ENCODE measurements at regions not wholly inside any gene's neighbourhood (a gene's known extent, or its start where the extent isn't known, plus 50 kb on each side); places are given as distances from the start of the nearest gene placed in this dataset.
"Not testable (repeated sequence)": the region's sequence is repeated elsewhere in the genome, so short reads cannot be mapped to it uniquely, and the experiment has no call there.

DNA sequence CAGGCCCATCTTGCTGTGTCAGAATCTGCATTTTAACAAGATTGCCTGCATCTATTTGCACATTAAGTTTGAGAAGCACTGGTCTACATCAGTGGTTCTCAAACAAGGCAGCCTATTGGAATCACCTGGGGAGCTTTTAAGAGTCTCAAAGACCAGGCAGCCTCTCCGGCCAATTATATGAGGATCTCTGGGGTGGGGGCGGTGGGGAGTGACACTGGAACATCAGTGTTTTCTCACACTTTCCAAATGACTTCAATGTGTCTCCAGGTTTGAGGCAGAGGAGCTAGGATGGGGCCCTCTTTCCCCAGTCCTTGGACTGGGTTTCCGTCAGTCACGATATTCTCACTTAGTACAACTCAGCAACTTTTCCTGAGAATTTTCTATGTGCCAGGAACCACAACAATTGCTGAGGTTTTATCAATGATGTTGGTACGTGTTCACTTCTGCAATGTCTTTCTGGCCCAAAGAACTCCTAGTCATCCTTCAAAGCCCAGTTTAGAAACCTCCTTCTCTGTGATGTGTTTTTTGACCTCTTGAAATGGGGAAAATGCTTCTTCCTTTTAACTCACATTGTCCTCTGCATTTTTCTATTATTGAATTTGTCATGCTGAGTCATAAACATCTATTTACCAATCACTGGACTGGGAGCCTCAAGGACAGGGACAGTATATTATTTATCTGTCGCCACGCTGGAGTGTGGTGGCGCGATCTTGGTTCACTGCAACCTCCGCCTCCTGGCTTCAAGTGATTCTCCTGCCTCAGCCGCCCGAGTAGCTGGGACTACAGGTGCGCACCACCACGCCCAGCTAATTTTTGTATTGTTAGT lies 130.9 kb downstream of the MYCN start:
- DNase-seq, result no peak

DNA sequence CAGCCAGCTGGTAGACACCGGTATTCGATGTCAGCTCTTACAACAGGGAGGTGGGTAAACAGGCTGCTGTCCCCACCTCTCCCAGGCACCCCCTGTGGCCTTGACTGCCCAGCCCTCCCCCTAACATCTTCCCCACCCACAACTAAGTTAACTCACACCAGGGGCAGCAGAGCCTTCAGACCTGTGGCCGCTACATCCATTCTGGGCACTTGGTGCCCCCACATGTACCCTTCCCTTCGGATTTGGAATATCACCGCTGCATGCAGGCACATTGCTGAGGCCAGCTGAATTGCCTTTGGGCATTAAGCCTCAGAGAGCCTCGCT lies 130.3 kb downstream of the MYCN start:
- DNase-seq, result no peak

DNA sequence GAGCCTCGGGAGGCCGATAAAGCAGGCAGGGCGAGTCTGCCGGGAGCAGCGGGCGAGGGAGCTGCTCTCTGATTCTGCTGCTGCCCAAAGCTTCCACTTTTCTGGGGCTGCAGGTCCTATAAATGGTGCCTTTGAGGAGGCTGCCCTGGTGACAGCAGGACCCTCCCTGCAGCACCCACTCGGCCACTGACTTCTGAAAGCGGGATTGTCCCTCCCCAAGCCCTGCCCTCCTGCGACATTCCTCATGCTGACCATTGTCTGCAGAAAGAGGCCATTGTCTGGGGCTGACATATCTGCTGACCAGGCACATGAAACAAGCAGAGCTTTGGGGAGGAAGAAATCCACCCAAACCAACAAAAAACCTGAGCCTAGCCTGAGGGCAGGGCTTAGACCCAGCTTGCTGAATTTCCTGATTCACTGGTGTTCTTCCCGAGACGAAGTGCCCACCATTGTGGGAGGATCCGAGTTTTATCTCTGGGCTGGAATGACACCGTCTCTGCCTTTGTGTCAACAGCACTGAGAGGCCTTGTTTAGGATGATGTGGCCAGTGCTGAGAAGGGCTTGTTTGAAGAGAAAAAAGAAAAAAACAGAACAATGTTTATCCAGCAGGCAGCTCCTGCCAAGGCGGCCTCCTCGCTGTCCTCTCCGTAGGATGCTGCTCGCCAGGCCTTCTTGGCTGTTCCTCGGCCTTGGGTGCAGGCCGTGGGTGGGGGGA lies 129.7 kb downstream of the MYCN start:
- no peak for DNase-seq

DNA sequence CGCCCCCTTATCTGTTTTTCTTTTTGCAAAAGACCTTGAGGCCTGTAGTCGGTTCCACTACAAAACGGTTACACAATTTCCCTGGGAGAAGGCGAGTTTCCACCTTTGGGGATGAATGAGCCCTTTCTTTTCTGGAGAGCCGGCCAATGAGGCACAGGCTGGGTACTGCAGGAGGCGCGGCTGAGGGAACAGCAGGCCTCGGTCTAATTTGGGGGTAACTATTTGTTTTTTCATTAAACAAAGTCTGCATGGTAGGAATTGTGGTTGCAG lies 129.2 kb downstream of the MYCN start:
- DNase-seq, result no peak

DNA sequence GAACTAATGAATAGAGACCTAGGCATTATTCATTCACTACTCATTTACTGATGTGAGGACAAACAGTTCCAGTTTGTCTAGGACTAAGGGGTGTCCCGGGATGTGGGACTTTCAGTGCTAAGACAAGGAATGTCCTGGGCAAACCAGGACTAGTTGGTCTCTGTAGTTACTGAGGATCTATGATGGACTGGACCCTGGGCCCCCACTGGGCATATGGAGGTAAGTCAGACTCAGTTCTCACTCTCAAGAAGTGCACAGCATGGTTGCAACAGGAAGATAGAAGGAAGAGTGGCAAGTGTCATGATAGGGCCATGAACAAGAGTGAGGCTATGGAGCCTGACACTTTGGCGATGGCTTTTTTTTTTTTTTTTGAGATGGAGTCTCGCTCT lies 128.2 kb downstream of the MYCN start:
- DNase-seq, result no peak

DNA sequence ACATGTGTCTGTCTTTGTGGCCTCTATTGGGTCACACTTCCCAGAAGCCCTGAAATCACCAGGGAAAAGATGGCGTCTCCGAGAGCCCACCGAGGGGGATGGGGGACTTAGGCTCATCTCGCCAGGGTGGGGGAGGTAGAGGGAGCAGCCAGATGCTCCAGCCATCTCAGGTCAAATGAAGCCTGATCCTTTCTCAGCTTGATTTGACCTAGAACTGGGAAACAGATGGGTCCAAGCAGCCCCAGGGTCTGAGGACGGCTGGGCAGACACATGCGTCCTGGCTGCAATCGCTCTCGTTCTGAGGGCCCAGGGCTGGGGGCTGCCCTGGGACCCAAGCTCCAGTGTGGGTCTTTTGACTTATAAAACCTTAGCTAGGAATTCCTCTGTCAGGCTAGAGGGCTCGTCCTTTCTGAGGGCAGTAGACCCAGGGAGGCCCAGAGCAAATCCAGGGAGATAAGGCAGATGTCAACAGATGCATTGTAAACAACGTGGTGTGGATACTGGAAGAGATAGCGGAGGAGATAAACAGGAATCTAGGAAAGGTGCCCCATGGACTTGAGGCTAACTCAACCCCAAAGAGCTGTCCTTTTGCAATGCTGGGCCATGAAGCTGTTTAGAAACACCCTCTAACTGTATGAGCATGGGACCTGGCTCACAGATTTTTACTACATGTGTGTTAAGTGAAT lies 127.7 kb downstream of the MYCN start:
- no peak for DNase-seq

DNA sequence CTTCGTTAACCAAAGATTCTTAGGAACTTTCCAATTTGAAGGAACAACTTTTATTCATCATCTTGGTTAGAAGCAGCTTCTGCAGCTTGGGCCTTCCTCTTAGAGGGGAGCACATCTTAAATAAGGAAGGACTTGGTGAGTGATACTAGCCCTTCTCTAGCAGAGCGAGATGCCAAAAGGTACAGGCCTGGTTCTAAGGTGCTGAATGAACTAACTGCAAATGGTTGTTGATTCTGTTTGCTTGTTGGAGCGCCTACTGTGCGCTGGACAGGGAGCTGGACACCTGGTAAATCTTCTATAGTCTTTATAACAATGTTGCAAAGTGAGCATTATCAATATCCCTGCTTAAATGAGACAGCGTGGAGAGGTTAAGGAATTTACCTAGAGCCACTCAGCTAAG lies 127.1 kb downstream of the MYCN start:
- DNase-seq, result no peak

DNA sequence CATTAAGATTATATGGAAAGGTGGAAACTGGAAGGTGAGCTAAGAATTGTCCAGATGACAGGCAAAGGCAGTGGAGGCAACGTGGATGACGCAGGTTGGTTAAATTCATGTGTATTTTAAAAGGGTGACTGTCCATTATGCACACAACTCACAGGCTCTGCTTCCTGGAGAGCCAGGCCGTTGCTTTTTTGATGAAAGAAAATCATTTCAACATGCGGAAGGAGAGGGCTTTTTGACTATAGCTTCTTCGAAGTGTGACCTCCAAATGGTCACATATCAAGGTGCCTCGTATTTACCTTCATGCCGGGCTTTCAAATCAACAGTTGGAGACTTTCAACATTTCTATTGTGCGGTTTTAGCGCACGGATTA lies 126.7 kb downstream of the MYCN start:
- no peak for DNase-seq

DNA sequence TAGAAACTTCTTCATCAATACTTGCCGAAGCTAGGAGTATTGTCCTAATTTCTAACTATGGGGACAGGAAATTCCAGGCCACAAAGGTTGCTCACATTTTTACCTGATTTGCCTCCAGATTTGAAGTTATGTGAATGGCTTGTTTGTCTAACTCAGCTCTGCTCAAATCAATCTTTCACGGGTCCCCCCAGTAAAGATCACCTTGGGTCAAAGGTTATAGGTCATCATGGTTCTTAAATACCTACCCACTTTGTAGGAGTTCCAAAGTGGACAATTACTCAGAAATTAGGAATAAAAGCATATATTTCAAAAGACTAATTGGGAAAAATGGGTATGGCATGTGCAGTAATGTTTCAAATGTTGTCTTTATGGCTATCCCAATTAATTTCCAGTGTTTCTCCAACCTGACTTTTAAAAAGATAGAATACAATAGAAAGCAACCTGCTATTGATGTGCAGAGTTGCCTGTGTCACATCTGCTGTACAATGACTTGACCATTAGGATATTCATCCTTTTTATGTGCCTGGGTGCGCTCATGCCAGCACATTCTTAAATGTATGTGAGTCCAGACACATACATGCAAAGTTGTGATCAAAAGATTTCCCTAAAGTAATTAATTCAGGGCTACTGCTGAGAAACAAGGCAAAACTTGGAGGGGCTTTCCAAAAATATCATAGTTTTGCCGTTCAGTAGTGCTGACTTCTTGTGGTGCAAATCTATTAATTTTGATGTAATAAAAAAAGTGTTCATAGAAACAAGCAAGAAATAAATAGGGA lies 126.1 kb downstream of the MYCN start:
- DNase-seq, result no peak

DNA sequence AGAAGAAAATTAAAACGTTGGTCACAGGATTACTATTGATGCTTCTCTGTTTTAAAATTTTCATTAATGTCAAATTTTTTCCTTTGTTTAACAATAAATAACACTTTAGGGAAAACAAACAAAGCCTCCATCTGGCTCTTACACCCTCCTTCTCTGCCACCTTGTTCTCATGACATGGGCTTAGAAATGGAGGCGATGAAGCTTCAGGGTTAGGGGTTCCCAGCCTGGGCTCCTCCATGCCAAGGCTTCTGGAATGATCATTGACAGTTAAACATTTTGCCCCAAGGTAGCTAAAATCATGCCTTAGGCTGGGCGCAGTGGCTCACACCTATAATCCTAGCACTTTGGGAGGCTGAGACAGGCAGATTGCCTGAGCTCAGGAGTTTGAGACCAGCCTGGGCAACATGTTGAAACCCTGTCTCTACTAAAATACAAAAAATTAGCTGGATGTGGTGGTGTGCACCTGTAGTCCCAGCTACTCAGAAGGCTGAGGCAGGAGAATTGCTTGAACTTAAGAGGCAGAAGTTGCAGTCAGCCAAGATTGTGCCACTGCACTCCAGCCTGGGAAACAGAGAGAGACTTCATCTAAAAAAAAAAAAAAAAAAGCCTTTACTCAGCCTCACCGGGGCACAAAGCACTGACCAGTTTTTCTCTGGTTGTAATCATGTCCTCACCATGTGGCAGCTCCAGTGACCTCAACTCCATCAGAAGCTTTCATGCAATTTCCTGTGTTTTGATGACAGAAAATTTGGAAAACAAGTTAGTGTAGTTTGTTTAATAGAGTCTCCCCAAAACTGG lies 125.1 kb downstream of the MYCN start:
- DNase-seq, result not testable (repeated sequence)

DNA sequence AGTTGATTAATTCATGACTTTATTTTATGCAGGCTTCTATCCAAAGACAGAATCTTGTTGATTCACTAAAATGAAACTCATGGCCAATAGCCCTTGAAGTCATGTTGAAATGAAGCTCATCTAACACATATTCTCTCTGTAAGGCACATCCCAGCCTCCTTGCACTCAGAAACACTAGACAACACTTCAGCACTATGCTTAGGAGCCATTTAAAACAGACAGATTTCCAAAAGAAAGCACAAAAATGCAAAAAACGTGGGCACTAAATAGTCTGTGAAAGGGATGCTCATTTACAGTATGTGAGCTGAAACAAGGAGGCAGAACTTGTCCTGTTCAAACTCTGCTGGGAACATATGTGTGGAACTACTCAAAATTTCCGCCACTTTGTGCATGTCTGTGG lies 124.4 kb downstream of the MYCN start:
- no peak for DNase-seq

DNA sequence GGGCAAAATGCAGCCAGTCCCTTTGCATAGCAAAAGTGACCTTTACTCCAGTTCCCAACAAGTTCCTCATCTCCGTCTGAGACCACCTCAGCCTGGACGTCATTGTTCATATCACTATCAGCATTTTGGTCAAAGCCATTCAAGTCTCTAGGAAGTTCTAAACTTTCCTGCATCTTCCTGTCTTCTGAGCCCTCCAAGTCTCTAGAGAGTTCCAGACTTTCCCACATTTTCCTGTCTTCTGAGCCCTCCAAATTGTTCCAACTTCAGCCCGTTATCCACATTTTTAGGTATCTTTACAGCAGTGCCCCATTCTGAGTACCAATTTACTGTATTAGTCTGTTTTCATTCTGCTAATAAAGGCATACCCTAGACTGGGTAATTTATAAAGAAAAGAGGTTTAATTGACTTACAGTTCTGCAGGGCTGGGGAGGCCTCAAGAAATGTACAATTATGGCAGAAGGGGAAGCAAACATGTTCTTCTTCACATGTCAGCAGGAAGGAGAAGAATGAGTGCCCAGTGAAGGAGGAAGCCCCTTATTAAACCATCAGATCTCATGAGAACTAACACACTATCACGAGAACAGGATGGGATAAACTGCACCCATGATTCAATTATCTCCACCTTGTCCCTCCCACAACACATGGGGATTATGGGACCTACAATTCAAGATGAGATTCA lies 123.7 kb downstream of the MYCN start:
- no peak for DNase-seq

DNA sequence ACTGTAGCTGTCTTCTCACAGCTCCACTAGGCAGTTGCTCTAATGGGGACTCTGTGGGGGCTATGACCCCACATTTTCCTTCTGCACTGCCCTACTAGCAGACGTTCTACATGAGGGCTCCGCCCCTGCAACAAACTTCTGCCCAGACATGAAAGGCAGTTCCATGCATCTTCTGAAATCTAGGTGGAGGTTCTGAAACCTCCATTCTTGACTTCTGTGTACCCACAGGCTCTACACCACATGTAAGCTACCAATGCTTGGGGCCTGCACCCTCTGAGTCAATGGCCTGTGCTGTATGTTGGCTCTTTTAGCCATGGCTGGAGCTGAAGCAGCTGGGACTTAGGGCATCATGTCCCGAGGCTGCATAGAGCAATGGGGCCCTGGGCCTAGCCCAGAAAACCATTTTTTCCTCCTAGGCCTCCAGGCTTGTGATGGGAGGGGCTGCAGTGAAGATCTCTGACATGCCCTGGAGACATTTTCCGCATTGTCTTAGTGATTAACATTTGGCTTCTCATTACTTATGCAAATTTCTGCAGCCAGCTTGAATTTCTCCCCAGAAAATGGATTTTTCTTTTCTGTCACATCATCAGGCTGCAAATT lies 123.0 kb downstream of the MYCN start:
- DNase-seq, result no peak

DNA sequence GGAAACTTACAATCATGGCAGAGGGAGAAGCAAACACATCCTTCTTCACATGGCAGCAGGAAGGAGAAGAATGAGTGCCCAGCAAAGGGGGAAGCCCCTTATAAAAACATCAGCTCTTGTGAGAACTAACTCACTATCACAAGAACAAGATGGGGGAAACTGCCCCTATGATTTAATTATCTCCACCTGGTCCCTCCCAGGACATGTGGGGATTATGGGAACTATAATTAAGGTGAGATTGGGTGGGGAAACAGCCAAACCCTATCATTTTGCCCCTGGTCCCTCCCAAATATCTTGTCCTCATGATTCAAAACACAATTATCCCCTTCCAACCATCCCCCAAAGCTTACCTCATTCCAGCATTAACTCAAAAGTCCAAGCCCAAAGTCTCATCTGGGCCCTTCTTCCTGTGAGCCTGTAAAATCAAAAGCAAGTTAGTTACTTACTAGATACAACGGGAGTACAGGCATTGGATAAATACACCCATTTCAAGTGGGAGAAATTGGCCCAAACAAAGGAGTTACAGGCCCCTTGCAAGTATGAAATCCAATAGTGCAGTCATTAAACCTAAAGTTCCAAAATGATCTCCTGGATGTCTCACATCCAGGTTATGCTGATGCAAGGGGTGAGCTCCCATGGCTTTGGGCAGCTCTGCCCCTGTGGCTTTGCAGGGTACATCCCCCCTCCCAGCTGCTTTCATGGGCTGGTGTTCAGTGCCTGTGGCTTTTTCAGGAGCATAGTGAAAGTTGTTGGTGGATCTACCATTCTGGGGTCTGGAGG lies 122.3 kb downstream of the MYCN start:
- no peak for DNase-seq

DNA sequence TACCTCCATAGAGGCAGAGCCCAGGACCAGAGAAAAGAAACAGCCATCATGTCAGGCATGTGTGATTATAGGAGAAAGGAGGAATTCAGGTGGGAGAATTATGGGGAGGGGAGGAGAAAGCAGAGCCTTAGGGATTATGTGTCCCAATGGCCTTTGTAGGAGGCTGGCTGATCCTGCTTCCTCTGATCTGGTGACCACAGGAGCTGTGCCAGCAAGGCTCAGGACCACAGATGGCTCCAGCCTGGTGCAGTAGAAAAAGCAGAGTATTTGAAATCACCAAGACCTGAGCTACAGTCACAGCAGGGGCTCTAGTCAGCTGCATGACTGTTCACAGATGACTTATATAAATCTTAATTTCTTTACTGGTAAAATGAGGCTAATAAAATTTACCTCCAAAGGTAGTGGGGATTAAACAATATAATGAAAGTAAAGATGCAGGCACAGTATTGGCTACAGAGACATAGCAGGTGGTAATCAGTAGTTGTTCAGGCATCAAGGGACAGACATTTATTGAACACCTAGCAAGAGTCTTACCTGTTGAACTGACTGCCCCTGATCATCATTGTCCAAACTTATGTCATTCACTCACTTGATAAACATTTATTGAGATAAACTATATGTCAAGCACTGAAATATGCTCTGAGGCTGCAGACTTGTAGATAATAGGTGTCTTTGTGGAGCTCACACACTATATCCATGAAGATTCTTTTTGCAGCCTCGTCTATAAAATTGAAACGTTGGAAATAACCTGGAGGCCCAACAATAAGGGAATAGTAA lies 121.3 kb downstream of the MYCN start:
- no peak for DNase-seq

DNA sequence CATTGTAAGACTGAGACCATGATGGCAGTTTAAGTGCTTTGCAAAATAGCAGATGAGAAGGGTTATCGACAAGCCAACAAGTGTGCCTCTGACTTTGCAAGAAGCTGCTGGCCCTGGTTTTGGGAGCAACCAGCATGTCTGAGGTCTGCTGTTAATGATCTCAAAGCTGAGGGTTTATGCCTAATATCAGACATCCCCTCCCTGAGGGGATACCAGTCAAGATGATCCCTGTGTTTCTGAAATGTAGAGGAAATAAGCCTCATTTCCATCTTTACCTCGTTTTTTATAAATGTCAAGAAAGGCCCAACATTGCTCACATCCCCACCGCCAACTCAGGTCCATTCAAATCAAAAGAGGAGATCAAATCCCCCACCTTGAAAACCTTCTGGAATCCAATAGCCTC lies 120.6 kb downstream of the MYCN start:
- DNase-seq, result no peak

DNA sequence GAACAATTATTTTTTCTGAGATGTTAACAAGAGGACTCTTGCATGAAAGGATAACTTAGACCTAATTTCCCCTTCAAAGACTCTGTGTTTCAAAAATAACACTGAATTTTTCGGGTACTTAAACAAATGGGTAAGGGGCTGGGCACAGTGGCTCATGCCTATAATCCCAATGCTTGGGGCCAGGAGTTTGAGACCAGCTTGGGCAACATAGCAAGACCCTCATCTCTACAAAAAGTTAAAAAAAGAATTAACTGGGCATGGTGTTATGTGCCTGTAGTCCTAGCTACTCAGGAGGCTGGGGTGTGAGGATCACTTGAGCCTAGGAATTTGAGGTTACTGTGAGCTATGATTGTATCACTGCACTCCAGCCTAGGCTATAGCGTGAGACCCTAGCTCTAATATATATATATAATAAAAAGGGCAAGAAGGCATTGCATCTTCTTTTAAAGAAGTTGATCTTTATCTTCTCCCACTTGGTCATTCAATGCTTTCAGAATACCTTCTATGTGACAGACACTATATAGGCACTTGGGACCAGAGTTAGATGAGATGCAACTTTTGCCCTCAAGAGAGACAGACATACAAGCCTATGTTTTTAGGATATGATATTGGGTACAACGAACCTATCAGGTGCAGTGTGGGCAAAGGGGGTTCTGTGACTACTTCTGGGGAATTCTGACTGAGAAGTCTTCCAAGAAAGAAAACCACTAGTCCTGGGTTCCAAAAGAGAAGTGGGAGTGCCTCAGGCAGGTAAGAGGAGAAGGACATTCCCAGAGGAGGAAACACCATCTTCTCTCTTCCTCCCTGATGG lies 120.0 kb downstream of the MYCN start:
- DNase-seq, result no peak

DNA sequence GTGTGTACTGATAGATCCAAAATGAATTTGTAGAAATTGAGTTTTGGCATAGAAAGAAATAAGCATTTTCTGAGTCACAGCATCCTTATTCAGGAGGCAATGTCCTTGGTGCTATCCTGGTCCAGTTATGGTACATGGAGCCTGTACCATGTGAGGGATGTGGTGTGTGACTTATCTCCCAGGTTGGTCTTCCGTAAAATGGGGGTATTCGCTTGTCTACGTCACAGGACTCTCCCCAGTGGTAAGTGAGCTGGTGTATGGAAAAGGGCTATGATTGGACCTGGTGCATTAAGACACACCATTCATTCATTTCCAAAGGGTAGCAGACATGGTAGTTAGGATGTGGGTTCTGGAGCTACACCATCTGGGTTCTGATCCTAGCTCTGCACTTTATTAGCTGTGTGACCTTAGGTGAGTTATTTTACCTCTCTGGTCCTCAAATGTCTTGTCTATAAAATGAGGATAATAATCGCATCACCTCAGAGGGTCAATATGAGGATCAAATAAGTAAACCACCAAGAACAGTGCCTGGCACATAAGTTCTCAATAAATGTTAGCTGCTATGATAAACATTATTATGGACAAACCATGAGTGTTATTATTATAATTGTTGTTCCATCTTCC lies 119.2 kb downstream of the MYCN start:
- no peak for DNase-seq
